DND-41 (cell line): ENCODE measurements at regions not wholly inside any gene's neighbourhood (a gene's known extent, or its start where the extent isn't known, plus 50 kb on each side); places are given as distances from the start of the nearest gene placed in this dataset.

Experiments used
- EZH2 ChIP-seq: IDR thresholded peaks from 3 replicates; pipeline ENCODE4 v1.6.1; 2012; ENCODE audit warnings: borderline replicate concordance, low read depth, mild to moderate bottlenecking, moderate library complexity, low read length, inconsistent platforms; ENCODE audit not compliant: severe bottlenecking
- TF ChIP-seq, protein P1 (sequence below): IDR thresholded peaks from 2 replicates; pipeline ENCODE4 v1.5.1; 2012; ENCODE audit warnings: borderline replicate concordance, low read length, moderate library complexity, mild to moderate bottlenecking; ENCODE audit not compliant: poor library complexity, severe bottlenecking; ENCODE audit errors: extremely low read depth

DNA sequence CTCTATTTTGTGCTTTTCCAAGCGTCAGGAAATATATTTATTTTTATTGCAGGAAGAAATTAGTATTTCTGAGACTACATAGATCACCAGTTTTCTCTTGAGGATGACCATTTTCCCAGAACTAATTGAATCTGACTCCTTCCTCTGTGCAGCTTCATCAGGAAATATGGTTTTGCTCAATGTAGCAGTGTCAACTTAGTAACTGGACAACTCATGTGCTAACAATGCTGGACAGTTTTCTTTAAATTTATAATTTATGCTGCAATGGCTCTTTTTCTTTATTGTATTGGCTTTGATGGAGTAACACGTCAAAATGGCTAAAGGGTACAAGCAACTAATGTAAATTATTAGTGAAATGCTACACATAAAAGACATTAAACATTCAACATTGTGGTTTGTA, 531.5 kb downstream of the ANKRD50 start:
- TF ChIP-seq, protein P1, sequence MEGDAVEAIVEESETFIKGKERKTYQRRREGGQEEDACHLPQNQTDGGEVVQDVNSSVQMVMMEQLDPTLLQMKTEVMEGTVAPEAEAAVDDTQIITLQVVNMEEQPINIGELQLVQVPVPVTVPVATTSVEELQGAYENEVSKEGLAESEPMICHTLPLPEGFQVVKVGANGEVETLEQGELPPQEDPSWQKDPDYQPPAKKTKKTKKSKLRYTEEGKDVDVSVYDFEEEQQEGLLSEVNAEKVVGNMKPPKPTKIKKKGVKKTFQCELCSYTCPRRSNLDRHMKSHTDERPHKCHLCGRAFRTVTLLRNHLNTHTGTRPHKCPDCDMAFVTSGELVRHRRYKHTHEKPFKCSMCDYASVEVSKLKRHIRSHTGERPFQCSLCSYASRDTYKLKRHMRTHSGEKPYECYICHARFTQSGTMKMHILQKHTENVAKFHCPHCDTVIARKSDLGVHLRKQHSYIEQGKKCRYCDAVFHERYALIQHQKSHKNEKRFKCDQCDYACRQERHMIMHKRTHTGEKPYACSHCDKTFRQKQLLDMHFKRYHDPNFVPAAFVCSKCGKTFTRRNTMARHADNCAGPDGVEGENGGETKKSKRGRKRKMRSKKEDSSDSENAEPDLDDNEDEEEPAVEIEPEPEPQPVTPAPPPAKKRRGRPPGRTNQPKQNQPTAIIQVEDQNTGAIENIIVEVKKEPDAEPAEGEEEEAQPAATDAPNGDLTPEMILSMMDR, result no peak
- TF ChIP-seq EZH2, result no peak
